GM23338 (cell line): ENCODE measurements at regions not wholly inside any gene's neighbourhood (a gene's known extent, or its start where the extent isn't known, plus 50 kb on each side); places are given as distances from the start of the nearest gene placed in this dataset.

Experiments used
- ATAC-seq: fragments of 200-7000 bp; cut with Tn5 transposase; 3 replicates; pipeline ENCODE4 v1.9.1; 2020
- DNase-seq: peaks from one replicate; pipeline ENCODE4 v3.0.0-alpha.2; 2015; ENCODE audit warnings: low spot score
- H2AFZ ChIP-seq: fragments of 200-600 bp; sonication (generic); 2 replicates; pipeline ENCODE4 v1.8.0; 2016; ENCODE audit warnings: antibody characterized with exemption, mild to moderate bottlenecking, moderate library complexity
- H3F3A ChIP-seq: fragments of 200-600 bp; sonication (generic); replicated peaks from 2 replicates; pipeline ENCODE4 v1.8.0; 2017; ENCODE audit warnings: antibody characterized with exemption, mixed run types, low read depth
- H3K27ac ChIP-seq: fragments of 200-600 bp; sonication (generic); 2 replicates; pipeline ENCODE4 v1.6.1; 2016; ENCODE audit warnings: low read depth
- H3K27me3 ChIP-seq: fragments of 200-600 bp; sonication (generic); 2 replicates; pipeline ENCODE4 v1.8.0; 2016; ENCODE audit warnings: mild to moderate bottlenecking, mixed run types, moderate library complexity; ENCODE audit not compliant: insufficient read depth
- H3K36me3 ChIP-seq: fragments of 200-600 bp; sonication (generic); 2 replicates; pipeline ENCODE4 v1.8.0; 2016; ENCODE audit warnings: mild to moderate bottlenecking; ENCODE audit not compliant: insufficient read depth
- H3K4me1 ChIP-seq: fragments of 200-600 bp; sonication (generic); 2 replicates; pipeline ENCODE4 v1.8.0; 2016; ENCODE audit warnings: mild to moderate bottlenecking, moderate library complexity; ENCODE audit not compliant: insufficient read depth
- H3K4me2 ChIP-seq: fragments of 200-600 bp; sonication (generic); 2 replicates; pipeline ENCODE4 v1.7.1; 2017; ENCODE audit warnings: mixed run types
- H3K4me3 ChIP-seq: fragments of 200-600 bp; sonication (generic); 2 replicates; pipeline ENCODE4 v1.6.1; 2016; ENCODE audit warnings: mixed run types
- H3K79me2 ChIP-seq: fragments of 200-600 bp; sonication (generic); replicated peaks from 2 replicates; pipeline ENCODE4 v1.8.0; 2017; ENCODE audit warnings: mild to moderate bottlenecking; ENCODE audit not compliant: insufficient read depth
- H3K9me2 ChIP-seq: fragments of 200-600 bp; sonication (generic); 2 replicates; pipeline ENCODE4 v1.8.0; 2017; ENCODE audit not compliant: insufficient read depth
- H4K20me1 ChIP-seq: fragments of 200-600 bp; sonication (generic); replicated peaks from 2 replicates; pipeline ENCODE4 v1.8.0; 2017; ENCODE audit warnings: mild to moderate bottlenecking; ENCODE audit not compliant: insufficient read depth
- H3K27ac Mint-ChIP-seq: 2 replicates; pipeline ENCODE4 v1.8.0; 2020; ENCODE audit warnings: inconsistent platforms, mild to moderate bottlenecking, moderate library complexity, mixed read lengths
- H3K27me3 Mint-ChIP-seq: 3 replicates; pipeline ENCODE4 v1.8.0; 2022; ENCODE audit warnings: low read depth, mild to moderate bottlenecking, moderate library complexity, mixed read lengths, inconsistent platforms; ENCODE audit not compliant: insufficient read depth, poor library complexity
- H3K36me3 Mint-ChIP-seq: 3 replicates; pipeline ENCODE4 v1.8.0; 2021; ENCODE audit warnings: low read depth, mild to moderate bottlenecking, inconsistent platforms, moderate library complexity, mixed read lengths
- H3K4me1 Mint-ChIP-seq: 3 replicates; pipeline ENCODE4 v1.8.0; 2020; ENCODE audit warnings: mild to moderate bottlenecking, inconsistent platforms, mixed read lengths
- H3K4me3 Mint-ChIP-seq: 3 replicates; pipeline ENCODE4 v1.8.0; 2021; ENCODE audit warnings: moderate library complexity, mild to moderate bottlenecking, inconsistent platforms, mixed read lengths
- H3K9me3 Mint-ChIP-seq: 3 replicates; pipeline ENCODE4 v1.8.0; 2020; ENCODE audit warnings: moderate library complexity, mild to moderate bottlenecking, inconsistent platforms, mixed read lengths
- CREB1 ChIP-seq: fragments of 250-450 bp; sonication (Bioruptor Pico); IDR thresholded peaks from 2 replicates; pipeline ENCODE4 v1.5.0; 2020; ENCODE audit warnings: low read depth, mild to moderate bottlenecking, moderate library complexity
- EZH2 ChIP-seq: fragments of 200-600 bp; sonication (generic); IDR thresholded peaks from one replicate; pipeline ENCODE4 v1.8.0; 2017; ENCODE audit warnings: antibody characterized with exemption, mild to moderate bottlenecking, low read depth; ENCODE audit not compliant: unreplicated experiment
- EZH2phosphoT487 ChIP-seq: fragments of 200-600 bp; sonication (generic); IDR thresholded peaks from one replicate; pipeline ENCODE4 v1.8.1; 2018; ENCODE audit warnings: antibody characterized with exemption; ENCODE audit not compliant: unreplicated experiment
- JUNB ChIP-seq: IDR thresholded peaks from one replicate; pipeline ENCODE4 v1.6.1; 2016; ENCODE audit warnings: antibody characterized with exemption; ENCODE audit not compliant: unreplicated experiment
- NANOG ChIP-seq: IDR thresholded peaks from 2 replicates; pipeline ENCODE4 v1.6.1; 2016; ENCODE audit warnings: antibody characterized with exemption, borderline replicate concordance
- STAT1 ChIP-seq: IDR thresholded peaks from one replicate; pipeline ENCODE4 v1.6.1; 2016; ENCODE audit warnings: antibody characterized with exemption; ENCODE audit not compliant: unreplicated experiment
- ZNF114 ChIP-seq: fragments of 250-450 bp; sonication (Bioruptor Pico); IDR thresholded peaks from 2 replicates; pipeline ENCODE4 v1.5.0; 2020; ENCODE audit warnings: mild to moderate bottlenecking, moderate library complexity
- ZNF331 ChIP-seq: fragments of 250-450 bp; sonication (Bioruptor Pico); IDR thresholded peaks from 2 replicates; pipeline ENCODE4 v1.5.0; 2020; ENCODE audit warnings: low read depth, mild to moderate bottlenecking, moderate library complexity
- TF ChIP-seq, protein P1 (sequence below): IDR thresholded peaks from one replicate; pipeline ENCODE4 v1.6.1; 2018; ENCODE audit warnings: antibody characterized with exemption; ENCODE audit not compliant: unreplicated experiment
- TF ChIP-seq, protein P2 (sequence below): IDR thresholded peaks from 2 replicates; pipeline ENCODE4 v1.6.1; 2016; ENCODE audit warnings: antibody characterized with exemption
- TF ChIP-seq, protein P3 (sequence below): fragments of 250-450 bp; sonication (Bioruptor Pico); IDR thresholded peaks from 2 replicates; pipeline ENCODE4 v1.5.0; 2020; ENCODE audit warnings: mild to moderate bottlenecking, moderate library complexity

DNA sequence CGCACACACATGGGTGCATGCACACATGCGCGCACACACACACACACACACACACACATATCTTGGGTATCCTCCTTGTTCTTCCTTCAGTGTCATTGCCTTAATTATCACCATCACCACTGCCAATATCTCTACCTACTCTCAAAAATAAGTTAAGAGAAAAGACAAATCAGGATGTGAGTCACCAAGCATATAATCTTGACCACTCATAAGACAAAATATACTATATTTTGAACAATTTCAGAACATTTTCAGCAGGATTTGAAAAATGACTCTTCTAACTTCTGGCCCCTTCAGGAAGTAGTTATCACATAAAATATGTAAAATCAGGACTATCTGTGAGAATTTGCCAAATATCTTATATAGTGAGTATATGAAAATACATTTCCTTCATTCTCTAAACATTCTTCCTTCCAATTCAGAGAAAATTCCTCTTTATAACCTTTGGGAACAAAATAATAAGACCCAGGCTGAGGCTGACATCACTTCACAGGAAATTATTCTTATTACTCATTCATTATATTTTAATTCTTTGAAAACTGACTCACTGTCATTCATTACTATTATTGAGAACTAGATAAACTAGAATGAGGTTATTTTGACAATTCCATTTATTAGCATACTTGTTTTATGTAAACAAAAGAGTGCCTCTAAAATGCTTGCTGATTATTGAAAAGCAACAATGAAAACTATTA is 772.0 kb upstream of the ACO1 start:
- no peak for DNase-seq
- Histone ChIP-seq H2AFZ (peak overlapping the region; percentile 53; the same call in 1 of the 2 replicates), H3F3A (no peaks in the 10 kb centered on the region), H3K79me2 (no peaks in the 10 kb centered on the region), H3K4me2 (no peak overlapping the region), H3K27ac (no peak overlapping the region), H3K4me1 (no peaks in the 10 kb centered on the region; the same call in 1 of the 2 replicates), H3K27me3 (no peaks in the 10 kb centered on the region), H3K36me3 (no peaks in the 10 kb centered on the region), H4K20me1 (no peaks in the 10 kb centered on the region), H3K4me3 (no peak overlapping the region), H3K9me2 (0 out of 2 replicates have a peak, but pooled peaks cover 2% of the 10 kb centered on the region)
- Mint-ChIP-seq H3K9me3 (no peaks in the 10 kb centered on the region), H3K27ac (no peak overlapping the region), H3K27me3 (no peaks in the 10 kb centered on the region), H3K4me3 (no peak overlapping the region), H3K4me1 (peaks cover 16% of the 10 kb centered on the region), H3K36me3 (no peaks in the 10 kb centered on the region)
- TF ChIP-seq NANOG (no peak), EZH2phosphoT487 (no peak), JUNB (no peak), EZH2 (no peak), CREB1 (no peak), STAT1 (no peak), ZNF114 (no peak), ZNF331 (CRISPR knock-in tag) (no peak)
- TF ChIP-seq, protein P1, sequence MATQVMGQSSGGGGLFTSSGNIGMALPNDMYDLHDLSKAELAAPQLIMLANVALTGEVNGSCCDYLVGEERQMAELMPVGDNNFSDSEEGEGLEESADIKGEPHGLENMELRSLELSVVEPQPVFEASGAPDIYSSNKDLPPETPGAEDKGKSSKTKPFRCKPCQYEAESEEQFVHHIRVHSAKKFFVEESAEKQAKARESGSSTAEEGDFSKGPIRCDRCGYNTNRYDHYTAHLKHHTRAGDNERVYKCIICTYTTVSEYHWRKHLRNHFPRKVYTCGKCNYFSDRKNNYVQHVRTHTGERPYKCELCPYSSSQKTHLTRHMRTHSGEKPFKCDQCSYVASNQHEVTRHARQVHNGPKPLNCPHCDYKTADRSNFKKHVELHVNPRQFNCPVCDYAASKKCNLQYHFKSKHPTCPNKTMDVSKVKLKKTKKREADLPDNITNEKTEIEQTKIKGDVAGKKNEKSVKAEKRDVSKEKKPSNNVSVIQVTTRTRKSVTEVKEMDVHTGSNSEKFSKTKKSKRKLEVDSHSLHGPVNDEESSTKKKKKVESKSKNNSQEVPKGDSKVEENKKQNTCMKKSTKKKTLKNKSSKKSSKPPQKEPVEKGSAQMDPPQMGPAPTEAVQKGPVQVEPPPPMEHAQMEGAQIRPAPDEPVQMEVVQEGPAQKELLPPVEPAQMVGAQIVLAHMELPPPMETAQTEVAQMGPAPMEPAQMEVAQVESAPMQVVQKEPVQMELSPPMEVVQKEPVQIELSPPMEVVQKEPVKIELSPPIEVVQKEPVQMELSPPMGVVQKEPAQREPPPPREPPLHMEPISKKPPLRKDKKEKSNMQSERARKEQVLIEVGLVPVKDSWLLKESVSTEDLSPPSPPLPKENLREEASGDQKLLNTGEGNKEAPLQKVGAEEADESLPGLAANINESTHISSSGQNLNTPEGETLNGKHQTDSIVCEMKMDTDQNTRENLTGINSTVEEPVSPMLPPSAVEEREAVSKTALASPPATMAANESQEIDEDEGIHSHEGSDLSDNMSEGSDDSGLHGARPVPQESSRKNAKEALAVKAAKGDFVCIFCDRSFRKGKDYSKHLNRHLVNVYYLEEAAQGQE, result no peak
- TF ChIP-seq, protein P2, sequence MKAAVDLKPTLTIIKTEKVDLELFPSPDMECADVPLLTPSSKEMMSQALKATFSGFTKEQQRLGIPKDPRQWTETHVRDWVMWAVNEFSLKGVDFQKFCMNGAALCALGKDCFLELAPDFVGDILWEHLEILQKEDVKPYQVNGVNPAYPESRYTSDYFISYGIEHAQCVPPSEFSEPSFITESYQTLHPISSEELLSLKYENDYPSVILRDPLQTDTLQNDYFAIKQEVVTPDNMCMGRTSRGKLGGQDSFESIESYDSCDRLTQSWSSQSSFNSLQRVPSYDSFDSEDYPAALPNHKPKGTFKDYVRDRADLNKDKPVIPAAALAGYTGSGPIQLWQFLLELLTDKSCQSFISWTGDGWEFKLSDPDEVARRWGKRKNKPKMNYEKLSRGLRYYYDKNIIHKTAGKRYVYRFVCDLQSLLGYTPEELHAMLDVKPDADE, result no peak
- TF ChIP-seq, protein P3, sequence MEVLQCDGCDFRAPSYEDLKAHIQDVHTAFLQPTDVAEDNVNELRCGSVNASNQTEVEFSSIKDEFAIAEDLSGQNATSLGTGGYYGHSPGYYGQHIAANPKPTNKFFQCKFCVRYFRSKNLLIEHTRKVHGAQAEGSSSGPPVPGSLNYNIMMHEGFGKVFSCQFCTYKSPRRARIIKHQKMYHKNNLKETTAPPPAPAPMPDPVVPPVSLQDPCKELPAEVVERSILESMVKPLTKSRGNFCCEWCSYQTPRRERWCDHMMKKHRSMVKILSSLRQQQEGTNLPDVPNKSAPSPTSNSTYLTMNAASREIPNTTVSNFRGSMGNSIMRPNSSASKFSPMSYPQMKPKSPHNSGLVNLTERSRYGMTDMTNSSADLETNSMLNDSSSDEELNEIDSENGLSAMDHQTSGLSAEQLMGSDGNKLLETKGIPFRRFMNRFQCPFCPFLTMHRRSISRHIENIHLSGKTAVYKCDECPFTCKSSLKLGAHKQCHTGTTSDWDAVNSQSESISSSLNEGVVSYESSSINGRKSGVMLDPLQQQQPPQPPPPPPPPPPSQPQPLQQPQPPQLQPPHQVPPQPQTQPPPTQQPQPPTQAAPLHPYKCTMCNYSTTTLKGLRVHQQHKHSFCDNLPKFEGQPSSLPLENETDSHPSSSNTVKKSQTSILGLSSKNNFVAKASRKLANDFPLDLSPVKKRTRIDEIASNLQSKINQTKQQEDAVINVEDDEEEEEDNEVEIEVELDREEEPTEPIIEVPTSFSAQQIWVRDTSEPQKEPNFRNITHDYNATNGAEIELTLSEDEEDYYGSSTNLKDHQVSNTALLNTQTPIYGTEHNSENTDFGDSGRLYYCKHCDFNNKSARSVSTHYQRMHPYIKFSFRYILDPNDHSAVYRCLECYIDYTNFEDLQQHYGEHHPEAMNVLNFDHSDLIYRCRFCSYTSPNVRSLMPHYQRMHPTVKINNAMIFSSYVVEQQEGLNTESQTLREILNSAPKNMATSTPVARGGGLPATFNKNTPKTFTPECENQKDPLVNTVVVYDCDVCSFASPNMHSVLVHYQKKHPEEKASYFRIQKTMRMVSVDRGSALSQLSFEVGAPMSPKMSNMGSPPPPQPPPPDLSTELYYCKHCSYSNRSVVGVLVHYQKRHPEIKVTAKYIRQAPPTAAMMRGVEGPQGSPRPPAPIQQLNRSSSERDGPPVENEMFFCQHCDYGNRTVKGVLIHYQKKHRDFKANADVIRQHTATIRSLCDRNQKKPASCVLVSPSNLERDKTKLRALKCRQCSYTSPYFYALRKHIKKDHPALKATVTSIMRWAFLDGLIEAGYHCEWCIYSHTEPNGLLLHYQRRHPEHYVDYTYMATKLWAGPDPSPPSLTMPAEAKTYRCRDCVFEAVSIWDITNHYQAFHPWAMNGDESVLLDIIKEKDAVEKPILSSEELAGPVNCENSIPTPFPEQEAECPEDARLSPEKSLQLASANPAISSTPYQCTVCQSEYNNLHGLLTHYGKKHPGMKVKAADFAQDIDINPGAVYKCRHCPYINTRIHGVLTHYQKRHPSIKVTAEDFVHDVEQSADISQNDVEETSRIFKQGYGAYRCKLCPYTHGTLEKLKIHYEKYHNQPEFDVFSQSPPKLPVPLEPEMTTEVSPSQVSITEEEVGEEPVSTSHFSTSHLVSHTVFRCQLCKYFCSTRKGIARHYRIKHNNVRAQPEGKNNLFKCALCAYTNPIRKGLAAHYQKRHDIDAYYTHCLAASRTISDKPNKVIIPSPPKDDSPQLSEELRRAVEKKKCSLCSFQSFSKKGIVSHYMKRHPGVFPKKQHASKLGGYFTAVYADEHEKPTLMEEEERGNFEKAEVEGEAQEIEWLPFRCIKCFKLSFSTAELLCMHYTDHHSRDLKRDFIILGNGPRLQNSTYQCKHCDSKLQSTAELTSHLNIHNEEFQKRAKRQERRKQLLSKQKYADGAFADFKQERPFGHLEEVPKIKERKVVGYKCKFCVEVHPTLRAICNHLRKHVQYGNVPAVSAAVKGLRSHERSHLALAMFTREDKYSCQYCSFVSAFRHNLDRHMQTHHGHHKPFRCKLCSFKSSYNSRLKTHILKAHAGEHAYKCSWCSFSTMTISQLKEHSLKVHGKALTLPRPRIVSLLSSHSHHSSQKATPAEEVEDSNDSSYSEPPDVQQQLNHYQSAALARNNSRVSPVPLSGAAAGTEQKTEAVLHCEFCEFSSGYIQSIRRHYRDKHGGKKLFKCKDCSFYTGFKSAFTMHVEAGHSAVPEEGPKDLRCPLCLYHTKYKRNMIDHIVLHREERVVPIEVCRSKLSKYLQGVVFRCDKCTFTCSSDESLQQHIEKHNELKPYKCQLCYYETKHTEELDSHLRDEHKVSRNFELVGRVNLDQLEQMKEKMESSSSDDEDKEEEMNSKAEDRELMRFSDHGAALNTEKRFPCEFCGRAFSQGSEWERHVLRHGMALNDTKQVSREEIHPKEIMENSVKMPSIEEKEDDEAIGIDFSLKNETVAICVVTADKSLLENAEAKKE, result no peak
- no peak for ATAC-seq
